ENCODE measurements at regions not wholly inside any gene's neighbourhood (a gene's known extent, or its start where the extent isn't known, plus 50 kb on each side); places are given as distances from the start of the nearest gene placed in this dataset.

GRCh38 chr1:110766336-110766647 lies 91.6 kb upstream of the KCNA3 start:
- DNase-seq (ENCODE audit: low read depth, low spot score): no peak
- H3K27ac ChIP-seq: no peak overlapping the region

- no peak overlapping the region for H3K27ac ChIP-seq
- no peak for DNase-seq (ENCODE audit: low read depth, low spot score)
These were observed 91.0 kb upstream of the KCNA3 start for GRCh38 chr1:110765640-110766335.

GRCh38 chr1:110763149-110763548 lies 88.4 kb upstream of the KCNA3 start:
- H3K27ac ChIP-seq: no peak overlapping the region
- DNase-seq (ENCODE audit: low read depth, low spot score): no peak

GRCh38 chr1:110760321-110760720 lies 85.6 kb upstream of the KCNA3 start:
- DNase-seq (ENCODE audit: low read depth, low spot score): no peak
- H3K27ac ChIP-seq: no peak overlapping the region

- no peak overlapping the region for H3K27ac ChIP-seq
These were observed 81.8 kb upstream of the KCNA3 start for GRCh38 chr1:110756506-110756905.

GRCh38 chr1:110752941-110753725 lies 78.4 kb upstream of the KCNA3 start:
- DNase-seq (ENCODE audit: low read depth, low spot score): no peak
- no peak overlapping the region for H3K27ac ChIP-seq

More at GRCh38 chr1:110756506-110756905, 81.8 kb upstream of the KCNA3 start:
- no peak for DNase-seq (ENCODE audit: low read depth, low spot score)

GRCh38 chr1:110750562-110750961 lies 75.8 kb upstream of the KCNA3 start:
- H3K27ac ChIP-seq: no peak overlapping the region
- DNase-seq (ENCODE audit: low read depth, low spot score): no peak

GRCh38 chr1:110749960-110750359 lies 75.2 kb upstream of the KCNA3 start:
- no peak for DNase-seq (ENCODE audit: low read depth, low spot score)
- H3K27ac ChIP-seq: no peak overlapping the region

- H3K27ac ChIP-seq: no peak overlapping the region
- no peak for DNase-seq (ENCODE audit: low read depth, low spot score)
These were observed 72.0 kb upstream of the KCNA3 start for GRCh38 chr1:110746644-110747259.

- no peak for DNase-seq (ENCODE audit: low read depth, low spot score)
- H3K27ac ChIP-seq: no peak overlapping the region
These were observed 68.7 kb upstream of the KCNA3 start for GRCh38 chr1:110743397-110743796.

- H3K27ac ChIP-seq: no peak overlapping the region
- DNase-seq (ENCODE audit: low read depth, low spot score): no peak
These were observed 62.3 kb upstream of the KCNA3 start for GRCh38 chr1:110736900-110737605.

GRCh38 chr1:110734133-110734680 lies 59.5 kb upstream of the KCNA3 start:
- no peak overlapping the region for H3K27ac ChIP-seq
- no peak for DNase-seq (ENCODE audit: low read depth, low spot score)

GRCh38 chr1:110731529-110731928 lies 56.8 kb upstream of the KCNA3 start:
- H3K27ac ChIP-seq: no peak overlapping the region
- DNase-seq (ENCODE audit: low read depth, low spot score): no peak

GRCh38 chr1:110728388-110729001 lies 53.8 kb upstream of the KCNA3 start:
- DNase-seq (ENCODE audit: low read depth, low spot score): no peak

GRCh38 chr1:110727246-110727645 lies 52.5 kb upstream of the KCNA3 start:
- DNase-seq (ENCODE audit: low read depth, low spot score): no peak
- H3K27ac ChIP-seq: no peak overlapping the region

More at GRCh38 chr1:110728388-110729001, 53.8 kb upstream of the KCNA3 start:
- no peak overlapping the region for H3K27ac ChIP-seq

- no peak for DNase-seq (ENCODE audit: low read depth, low spot score)
- H3K27ac ChIP-seq: no peak overlapping the region
These were observed 52.0 kb upstream of the KCNA3 start for GRCh38 chr1:110726755-110727154.
